ENCODE measurements at regions not wholly inside any gene's neighbourhood (a gene's known extent, or its start where the extent isn't known, plus 50 kb on each side); places are given as distances from the start of the nearest gene placed in this dataset.

DNA sequence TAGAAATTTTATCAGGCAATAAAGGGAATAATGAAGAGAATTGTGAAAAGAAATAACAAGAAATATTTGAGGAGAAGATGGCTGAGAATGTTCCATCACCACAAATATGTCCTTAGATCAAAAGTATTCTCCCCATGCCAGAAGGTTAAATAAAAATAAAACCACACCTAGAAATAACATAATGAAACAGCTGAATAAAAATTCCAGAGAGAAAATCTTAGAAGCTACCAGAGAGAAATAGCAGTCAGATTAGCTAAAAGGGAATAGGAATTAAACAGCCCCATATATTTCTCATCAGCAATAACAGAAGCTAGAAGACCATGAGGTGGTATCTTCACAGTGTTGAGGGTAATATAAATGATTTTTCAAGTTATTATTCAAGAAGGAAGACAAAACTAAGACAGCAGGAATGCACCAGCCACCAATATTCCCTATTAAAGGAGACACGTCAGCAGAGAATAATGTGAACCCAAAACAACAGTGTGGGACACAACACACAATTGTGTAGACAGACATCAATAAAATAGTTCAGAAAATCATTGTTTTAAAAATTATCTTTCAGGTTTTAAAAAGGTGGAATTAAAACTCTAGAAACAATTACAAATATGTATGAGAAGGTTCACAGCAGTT is 82.0 kb upstream of the NEDD4L start:
- Histone ChIP-seq H3K27me3 (no peaks in the 10 kb centered on the region), H3K36me3 (no peaks in the 10 kb centered on the region), H3K4me3 (no peak overlapping the region), H3K4me1 (no peaks in the 10 kb centered on the region), H3K9me3 (no peaks in the 10 kb centered on the region), H3K27ac (no peak overlapping the region)
- no peak for DNase-seq (ENCODE audit: low spot score in 2 of 2)
- TF ChIP-seq, protein P1, sequence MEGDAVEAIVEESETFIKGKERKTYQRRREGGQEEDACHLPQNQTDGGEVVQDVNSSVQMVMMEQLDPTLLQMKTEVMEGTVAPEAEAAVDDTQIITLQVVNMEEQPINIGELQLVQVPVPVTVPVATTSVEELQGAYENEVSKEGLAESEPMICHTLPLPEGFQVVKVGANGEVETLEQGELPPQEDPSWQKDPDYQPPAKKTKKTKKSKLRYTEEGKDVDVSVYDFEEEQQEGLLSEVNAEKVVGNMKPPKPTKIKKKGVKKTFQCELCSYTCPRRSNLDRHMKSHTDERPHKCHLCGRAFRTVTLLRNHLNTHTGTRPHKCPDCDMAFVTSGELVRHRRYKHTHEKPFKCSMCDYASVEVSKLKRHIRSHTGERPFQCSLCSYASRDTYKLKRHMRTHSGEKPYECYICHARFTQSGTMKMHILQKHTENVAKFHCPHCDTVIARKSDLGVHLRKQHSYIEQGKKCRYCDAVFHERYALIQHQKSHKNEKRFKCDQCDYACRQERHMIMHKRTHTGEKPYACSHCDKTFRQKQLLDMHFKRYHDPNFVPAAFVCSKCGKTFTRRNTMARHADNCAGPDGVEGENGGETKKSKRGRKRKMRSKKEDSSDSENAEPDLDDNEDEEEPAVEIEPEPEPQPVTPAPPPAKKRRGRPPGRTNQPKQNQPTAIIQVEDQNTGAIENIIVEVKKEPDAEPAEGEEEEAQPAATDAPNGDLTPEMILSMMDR (IDR thresholded peaks at IDR 0.05): no peak
- intact Hi-C loops (cut with DNase I): no loop called here

DNA sequence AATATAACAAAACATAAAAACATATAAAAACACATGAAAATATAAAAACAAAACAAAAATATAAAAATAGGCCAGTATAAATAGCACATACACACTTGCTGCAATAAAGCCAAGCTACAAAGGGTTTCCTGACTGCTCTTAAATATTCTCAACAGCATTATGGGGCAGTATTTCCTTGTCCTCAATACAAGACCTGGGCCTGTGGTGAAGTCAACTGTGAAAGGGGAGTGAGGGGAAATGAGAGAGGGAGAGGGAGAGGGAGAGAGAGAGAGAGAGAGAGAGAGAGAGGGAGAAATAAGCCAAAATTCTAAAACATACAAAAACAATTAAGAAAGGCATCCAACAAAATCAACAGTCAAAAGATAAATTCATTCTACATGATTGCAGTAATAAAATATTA is 82.6 kb upstream of the NEDD4L start:
- H3K36me3 ChIP-seq: no peaks in the 10 kb centered on the region
- no peak overlapping the region for H3K27ac ChIP-seq
- no peak overlapping the region for H3K4me3 ChIP-seq
- TF ChIP-seq, protein P1 (IDR thresholded peaks at IDR 0.05): no peak
- intact Hi-C loops (cut with DNase I): no loop called here
- DNase-seq (ENCODE audit: low spot score in 2 of 2): no peak
- H3K9me3 ChIP-seq: no peaks in the 10 kb centered on the region
- no peaks in the 10 kb centered on the region for H3K27me3 ChIP-seq
- no peaks in the 10 kb centered on the region for H3K4me1 ChIP-seq

DNA sequence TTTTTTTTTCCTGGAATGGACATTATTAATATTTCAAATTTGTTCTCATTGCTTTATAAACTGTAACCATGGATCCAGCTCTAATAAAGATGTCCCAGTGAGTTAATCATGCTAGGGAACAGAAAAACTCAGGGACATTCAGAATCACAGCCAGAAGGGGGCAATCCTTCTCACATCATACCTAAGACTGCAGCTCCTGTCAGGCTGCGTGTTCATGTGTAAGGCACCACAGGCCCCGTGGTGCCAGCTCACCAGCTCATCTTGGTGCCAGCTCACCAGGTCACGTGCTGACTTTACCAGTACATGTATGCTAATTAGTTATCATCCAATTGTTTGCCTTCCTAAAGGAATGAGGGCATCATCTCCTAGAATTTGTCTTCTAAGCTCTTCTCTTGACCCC is 84.7 kb upstream of the NEDD4L start:
- Histone ChIP-seq H3K27ac (no peak overlapping the region), H3K9me3 (no peaks in the 10 kb centered on the region), H3K36me3 (no peaks in the 10 kb centered on the region), H3K27me3 (no peaks in the 10 kb centered on the region), H3K4me3 (no peak overlapping the region), H3K4me1 (no peaks in the 10 kb centered on the region)
- TF ChIP-seq, protein P1 (IDR thresholded peaks at IDR 0.05): no peak
- DNase-seq (ENCODE audit: low spot score in 2 of 2): no peak
- intact Hi-C loops (cut with DNase I): no loop called here

DNA sequence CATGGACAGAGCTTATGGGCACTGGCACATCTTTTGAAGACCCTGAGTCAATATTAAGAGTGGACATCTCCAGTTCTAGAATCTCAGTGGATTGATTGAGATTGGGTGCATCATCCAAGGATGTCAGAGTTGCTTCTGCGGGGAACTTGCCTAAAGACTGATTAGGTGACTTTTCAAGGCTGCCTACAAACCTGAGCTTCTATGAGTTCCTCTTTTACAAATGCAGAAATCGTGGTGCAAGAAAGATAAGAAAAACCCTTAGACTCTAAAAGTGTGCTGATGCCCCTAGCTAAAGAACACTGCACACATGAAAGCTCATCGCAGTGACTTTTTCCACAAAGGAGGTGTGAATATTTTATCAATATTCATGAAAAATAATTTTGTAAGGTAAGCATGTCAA is 86.8 kb upstream of the NEDD4L start:
- TF ChIP-seq, protein P1 (IDR thresholded peaks at IDR 0.05): no peak
- Histone ChIP-seq H3K36me3 (no peaks in the 10 kb centered on the region), H3K4me3 (no peak overlapping the region), H3K27me3 (no peaks in the 10 kb centered on the region), H3K4me1 (peaks cover 0 to 3% of the 10 kb centered on the region in 2 donors), H3K9me3 (no peaks in the 10 kb centered on the region), H3K27ac (no peak overlapping the region)
- DNase-seq (ENCODE audit: low spot score in 2 of 2): no peak
- intact Hi-C loops (cut with DNase I): no loop called here

DNA sequence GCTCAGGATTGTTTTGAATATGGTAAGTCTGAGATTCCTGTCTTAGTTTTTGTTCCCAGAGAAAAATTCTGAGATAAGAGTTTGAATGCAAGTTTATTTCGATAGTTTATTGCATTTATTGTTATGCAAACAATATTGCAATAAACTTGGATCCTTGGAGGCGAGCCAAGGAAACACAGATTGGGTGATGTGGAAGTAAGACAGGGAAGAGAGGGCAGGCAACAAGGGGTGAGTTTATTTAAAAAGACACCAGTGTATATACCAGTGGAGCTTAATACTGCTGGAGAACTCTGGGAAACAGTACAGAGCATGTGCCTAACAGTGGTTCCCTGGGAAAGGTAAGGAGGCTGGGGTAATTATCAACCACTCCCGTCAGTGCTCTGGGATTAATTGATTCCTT is 87.5 kb upstream of the NEDD4L start:
- no peaks in the 10 kb centered on the region for H3K36me3 ChIP-seq
- intact Hi-C loops (cut with DNase I): no loop called here
- H3K4me3 ChIP-seq: no peak overlapping the region
- TF ChIP-seq, protein P1 (IDR thresholded peaks at IDR 0.05): no peak
- no peaks in the 10 kb centered on the region for H3K27me3 ChIP-seq
- no peaks in the 10 kb centered on the region for H3K9me3 ChIP-seq
- DNase-seq (ENCODE audit: low spot score in 2 of 2): no peak
- no peak overlapping the region for H3K27ac ChIP-seq
- peaks cover 0 to 3% of the 10 kb centered on the region in 2 donors for H3K4me1 ChIP-seq

DNA sequence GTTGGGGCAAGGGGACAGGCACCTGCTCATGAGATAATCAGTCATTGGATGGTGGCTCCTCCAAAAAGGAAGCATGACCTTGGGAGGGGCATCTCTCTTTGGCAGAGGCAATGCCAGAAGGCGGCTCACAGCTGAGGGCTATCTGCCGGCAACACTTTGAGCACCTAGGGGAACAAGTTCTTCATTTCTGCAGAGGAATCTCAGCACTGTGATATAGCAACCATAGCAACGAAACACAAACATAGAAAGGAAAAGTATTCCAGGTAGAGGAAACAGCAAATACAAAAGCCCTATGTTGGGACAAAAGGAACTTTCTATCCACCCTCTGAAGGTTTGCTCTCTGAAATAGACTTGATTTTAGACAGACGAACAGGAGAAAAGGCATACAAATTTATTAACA is 89.1 kb upstream of the NEDD4L start:
- Histone ChIP-seq H3K4me1 (peaks cover 0 to 3% of the 10 kb centered on the region in 2 donors), H3K9me3 (no peaks in the 10 kb centered on the region), H3K27me3 (no peaks in the 10 kb centered on the region), H3K36me3 (no peaks in the 10 kb centered on the region), H3K4me3 (no peak overlapping the region), H3K27ac (no peak overlapping the region)
- no peak for DNase-seq (ENCODE audit: low spot score in 2 of 2)
- intact Hi-C loops (cut with DNase I): no loop called here
- TF ChIP-seq, protein P1 (IDR thresholded peaks at IDR 0.05): no peak
